ENCODE measurements at regions not wholly inside any gene's neighbourhood (a gene's known extent, or its start where the extent isn't known, plus 50 kb on each side); places are given as distances from the start of the nearest gene placed in this dataset.

- Histone ChIP-seq H3K27me3 (replicated peaks in 1 of 7) (no peaks in the 10 kb centered on the region), H3K9me3 (peaks cover 3 to 44% (median 38%) of the 10 kb centered on the region in 8 donors), H3K36me3 (no peaks in the 10 kb centered on the region), H3K27ac (no peak overlapping the region), H3K4me1 (no peaks in the 10 kb centered on the region), H3K4me3 (no peak overlapping the region)
- 59 to 87% (median 83%) methylated on average over 1 of the region's 1 CpG for WGBS, 5 donors
- intact Hi-C loops (cut with DNase I; ENCODE audit: low total_unique reads), result no loop called here
- no peak for TF ChIP-seq POLR2AphosphoS5 (IDR thresholded peaks at IDR 0.05)
- TF ChIP-seq POLR2A (IDR thresholded peaks at IDR 0.05), result no peak
- TF ChIP-seq, protein P1, sequence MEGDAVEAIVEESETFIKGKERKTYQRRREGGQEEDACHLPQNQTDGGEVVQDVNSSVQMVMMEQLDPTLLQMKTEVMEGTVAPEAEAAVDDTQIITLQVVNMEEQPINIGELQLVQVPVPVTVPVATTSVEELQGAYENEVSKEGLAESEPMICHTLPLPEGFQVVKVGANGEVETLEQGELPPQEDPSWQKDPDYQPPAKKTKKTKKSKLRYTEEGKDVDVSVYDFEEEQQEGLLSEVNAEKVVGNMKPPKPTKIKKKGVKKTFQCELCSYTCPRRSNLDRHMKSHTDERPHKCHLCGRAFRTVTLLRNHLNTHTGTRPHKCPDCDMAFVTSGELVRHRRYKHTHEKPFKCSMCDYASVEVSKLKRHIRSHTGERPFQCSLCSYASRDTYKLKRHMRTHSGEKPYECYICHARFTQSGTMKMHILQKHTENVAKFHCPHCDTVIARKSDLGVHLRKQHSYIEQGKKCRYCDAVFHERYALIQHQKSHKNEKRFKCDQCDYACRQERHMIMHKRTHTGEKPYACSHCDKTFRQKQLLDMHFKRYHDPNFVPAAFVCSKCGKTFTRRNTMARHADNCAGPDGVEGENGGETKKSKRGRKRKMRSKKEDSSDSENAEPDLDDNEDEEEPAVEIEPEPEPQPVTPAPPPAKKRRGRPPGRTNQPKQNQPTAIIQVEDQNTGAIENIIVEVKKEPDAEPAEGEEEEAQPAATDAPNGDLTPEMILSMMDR (IDR thresholded peaks at IDR 0.05 in 8 of 11, conservative IDR thresholded peaks at IDR 0.05 in 3 of 11), result no peak
- no peak for DNase-seq
These were observed 409.5 kb downstream of the ADRA2A start for GRCh38 chr10:111486346-111486745.

DNA sequence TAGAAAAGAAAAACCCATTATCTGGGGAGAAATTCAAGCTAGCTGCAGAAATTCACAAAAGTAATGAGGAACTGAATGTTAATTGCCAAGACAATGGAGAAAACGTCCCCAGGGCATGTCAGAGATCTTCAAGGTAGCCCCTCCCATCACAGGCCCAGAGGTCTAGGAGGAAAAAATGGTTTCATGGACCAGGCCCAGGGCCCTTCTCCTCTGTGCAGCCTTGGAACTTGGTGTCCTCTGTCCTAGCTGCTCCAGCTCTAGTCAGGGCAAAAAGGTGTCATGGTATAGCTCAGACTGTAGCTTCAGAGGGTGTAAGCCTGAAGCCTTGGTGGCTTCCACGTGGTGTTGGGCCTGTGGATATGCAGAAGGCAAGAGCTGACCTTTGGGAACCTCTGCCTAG is 411.8 kb downstream of the ADRA2A start:
- no peak overlapping the region for H3K27ac ChIP-seq
- no peak overlapping the region for H3K4me3 ChIP-seq
- peaks cover 3 to 68% (median 60%) of the 10 kb centered on the region in 8 donors for H3K9me3 ChIP-seq
- no peaks in the 10 kb centered on the region for H3K36me3 ChIP-seq
- no peaks in the 10 kb centered on the region for H3K4me1 ChIP-seq
- WGBS, 5 donors, result 18 to 29% (median 26%) methylated on average over 2 of the region's 2 CpGs
- no peaks in the 10 kb centered on the region for H3K27me3 ChIP-seq (replicated peaks in 1 of 7)
- TF ChIP-seq POLR2AphosphoS5 (IDR thresholded peaks at IDR 0.05) (no peak), POLR2A (IDR thresholded peaks at IDR 0.05) (no peak)
- TF ChIP-seq, protein P1 (IDR thresholded peaks at IDR 0.05 in 8 of 11, conservative IDR thresholded peaks at IDR 0.05 in 3 of 11), result no peak
- no peak for DNase-seq
- intact Hi-C loops (cut with DNase I; ENCODE audit: low total_unique reads), result no loop called here

GRCh38 chr10:111491154-111491553 is 414.3 kb downstream of the ADRA2A start:
- no peak overlapping the region for H3K4me3 ChIP-seq
- H3K4me1 ChIP-seq, result no peaks in the 10 kb centered on the region
- H3K27me3 ChIP-seq (replicated peaks in 1 of 7), result peaks cover 0 to 4% (median 0%) of the 10 kb centered on the region in 7 donors
- no peak for DNase-seq
- H3K36me3 ChIP-seq, result no peaks in the 10 kb centered on the region
- peaks cover 3 to 75% (median 60%) of the 10 kb centered on the region in 8 donors for H3K9me3 ChIP-seq
- 54 to 77% (median 59%) methylated on average over 1 of the region's 1 CpG for WGBS, 5 donors
- intact Hi-C loops (cut with DNase I; ENCODE audit: low total_unique reads), result no loop called here
- TF ChIP-seq POLR2AphosphoS5 (IDR thresholded peaks at IDR 0.05) (no peak), POLR2A (IDR thresholded peaks at IDR 0.05) (no peak)
- TF ChIP-seq, protein P1 (IDR thresholded peaks at IDR 0.05 in 8 of 11, conservative IDR thresholded peaks at IDR 0.05 in 3 of 11), result no peak
- H3K27ac ChIP-seq, result no peak overlapping the region

DNA sequence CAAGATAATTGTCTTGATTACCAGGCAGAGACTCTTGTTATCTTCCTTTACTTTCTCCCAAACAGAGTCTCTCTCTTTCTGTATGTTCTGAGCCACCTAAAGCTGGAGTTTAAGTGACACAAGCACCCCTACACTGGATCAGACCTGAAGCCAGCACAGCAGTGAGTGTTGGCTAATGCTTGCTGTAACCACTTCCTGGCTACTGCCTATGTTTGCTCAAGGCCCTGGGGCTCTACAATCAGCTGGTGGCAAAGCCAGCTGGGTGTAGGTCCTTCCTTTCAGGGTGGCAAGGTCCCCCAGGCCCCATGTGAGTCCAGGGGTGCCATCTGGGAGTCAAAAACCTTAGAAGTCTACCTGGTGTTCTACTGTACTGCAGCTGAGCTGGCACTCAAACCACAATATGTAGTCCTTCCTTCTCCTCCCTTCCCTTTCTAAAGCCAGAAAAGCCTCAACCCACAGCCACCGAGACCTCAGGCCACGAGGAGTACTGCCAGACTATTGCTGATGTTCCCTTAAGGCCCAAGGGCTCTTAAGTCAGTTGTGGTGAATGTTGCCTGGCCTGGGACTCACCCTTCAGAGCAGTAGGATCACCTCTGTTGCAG is 416.3 kb downstream of the ADRA2A start:
- intact Hi-C loops (cut with DNase I; ENCODE audit: low total_unique reads), result no loop called here
- no peak for DNase-seq
- Histone ChIP-seq H3K36me3 (no peaks in the 10 kb centered on the region), H3K27me3 (replicated peaks in 1 of 7) (peaks cover 0 to 4% (median 0%) of the 10 kb centered on the region in 7 donors), H3K27ac (no peak overlapping the region), H3K4me1 (no peaks in the 10 kb centered on the region), H3K9me3 (peaks cover 3 to 63% (median 52%) of the 10 kb centered on the region in 8 donors), H3K4me3 (no peak overlapping the region)
- 53 to 71% (median 65%) methylated on average over 2 of the region's 2 CpGs for WGBS, 5 donors
- TF ChIP-seq POLR2AphosphoS5 (IDR thresholded peaks at IDR 0.05), result no peak

All from spleen (tissue), 11 donors.